Neuronal stem cell (in vitro differentiated cells): ENCODE measurements at regions not wholly inside any gene's neighbourhood (a gene's known extent, or its start where the extent isn't known, plus 50 kb on each side); places are given as distances from the start of the nearest gene placed in this dataset.
A peak's percentile ranks its signal among the peaks of the same experiment; 100 is the strongest.

ENCODE experiments used
- DNase-seq: peaks from one replicate; pipeline ENCODE4 v3.0.0-alpha.2; 2013; ENCODE audit warnings: low spot score
- H2AFZ ChIP-seq: one replicate; pipeline ENCODE4 v1.6.1; 2013; ENCODE audit warnings: mild to moderate bottlenecking, low read length, inconsistent platforms
- H2AK5ac ChIP-seq: 2 replicates; pipeline ENCODE4 v1.6.1; 2013; ENCODE audit warnings: low read depth, mild to moderate bottlenecking, inconsistent platforms, low read length, moderate library complexity, mixed read lengths
- H2BK120ac ChIP-seq: 2 replicates; pipeline ENCODE4 v1.6.1; 2013; ENCODE audit warnings: low read depth, mild to moderate bottlenecking, inconsistent platforms, low read length, moderate library complexity, mixed read lengths
- H2BK12ac ChIP-seq: one replicate; pipeline ENCODE4 v1.6.1; 2013; ENCODE audit warnings: low read length, inconsistent platforms
- H2BK15ac ChIP-seq: 2 replicates; pipeline ENCODE4 v1.6.1; 2013; ENCODE audit warnings: mild to moderate bottlenecking, low read length, inconsistent platforms, mixed read lengths
- H2BK5ac ChIP-seq: one replicate; pipeline ENCODE4 v1.6.1; 2013; ENCODE audit warnings: inconsistent platforms, mild to moderate bottlenecking, low read length, moderate library complexity
- H3K14ac ChIP-seq: one replicate; pipeline ENCODE4 v1.6.1; 2013; ENCODE audit warnings: low read length, inconsistent platforms
- H3K18ac ChIP-seq: 2 replicates; pipeline ENCODE4 v1.6.1; 2013; ENCODE audit warnings: low read length, inconsistent platforms
- H3K23ac ChIP-seq: 2 replicates; pipeline ENCODE4 v1.6.1; 2013; ENCODE audit warnings: low read depth, mild to moderate bottlenecking, mixed read lengths, low read length, inconsistent platforms; ENCODE audit not compliant: poor library complexity
- H3K27ac ChIP-seq: replicated peaks from 3 replicates; pipeline ENCODE4 v1.5.1; 2013; ENCODE audit warnings: low read length, inconsistent platforms
- H3K27me3 ChIP-seq, 3 experiments: 2 replicates each; pipeline ENCODE4 v1.6.1; 2013; ENCODE audit warnings: low read length in 3 of 3, mild to moderate bottlenecking in 2 of 3, inconsistent platforms in 1 of 3, low read depth in 1 of 3, mixed read lengths in 1 of 3, moderate library complexity in 1 of 3; ENCODE audit not compliant: control insufficient read depth in 3 of 3, insufficient read depth in 3 of 3
- H3K36me3 ChIP-seq, 2 donors: replicated peaks in 1 of 2; 2 replicates each; pipeline ENCODE4 v1.6.1; 2013; ENCODE audit warnings: low read length in 2 of 2; ENCODE audit not compliant: control insufficient read depth in 2 of 2, insufficient read depth in 2 of 2
- H3K4ac ChIP-seq: 2 replicates; pipeline ENCODE4 v1.6.1; 2013; ENCODE audit warnings: inconsistent platforms, mild to moderate bottlenecking, low read length, moderate library complexity
- H3K4me1 ChIP-seq, 2 donors: 1 replicate in 1 of 2; 2 replicates in 1 of 2; pipeline ENCODE4 v1.6.1; 2013; ENCODE audit warnings: low read length in 2 of 2, low read depth in 1 of 2; ENCODE audit not compliant: control insufficient read depth in 2 of 2, insufficient read depth in 1 of 2
- H3K4me2 ChIP-seq: one replicate; pipeline ENCODE4 v1.6.1; 2013; ENCODE audit warnings: mild to moderate bottlenecking, low read length, inconsistent platforms; ENCODE audit not compliant: insufficient read depth, poor library complexity, severe bottlenecking
- H3K4me3 ChIP-seq, 2 donors: 2 replicates each; pipeline ENCODE4 v1.5.1; 2013; ENCODE audit warnings: low read length in 2 of 2, mild to moderate bottlenecking in 2 of 2, inconsistent platforms in 1 of 2, moderate library complexity in 1 of 2
- H3K79me1 ChIP-seq: one replicate; pipeline ENCODE4 v1.6.1; 2013; ENCODE audit warnings: low read depth, mild to moderate bottlenecking, inconsistent platforms, low read length, moderate library complexity
- H3K9ac ChIP-seq: one replicate; pipeline ENCODE4 v1.6.1; 2013; ENCODE audit warnings: mild to moderate bottlenecking, low read depth, low read length, inconsistent platforms; ENCODE audit not compliant: poor library complexity
- H3K9me3 ChIP-seq, 2 donors: replicated peaks in 1 of 2; 2 replicates each; pipeline versions ENCODE3 to v1.6.1; 2013; ENCODE audit warnings: low read length in 2 of 2, mild to moderate bottlenecking in 2 of 2, inconsistent platforms in 1 of 2, low read depth in 1 of 2, mixed read lengths in 1 of 2, moderate library complexity in 1 of 2; ENCODE audit not compliant: control insufficient read depth in 2 of 2, insufficient read depth in 1 of 2
- H4K8ac ChIP-seq: one replicate; pipeline ENCODE4 v1.6.1; 2013; ENCODE audit warnings: low read depth, mild to moderate bottlenecking, inconsistent platforms, low read length, moderate library complexity
- H4K91ac ChIP-seq: one replicate; pipeline ENCODE4 v1.6.1; 2013; ENCODE audit warnings: low read length, low read depth, mild to moderate bottlenecking, inconsistent platforms; ENCODE audit not compliant: poor library complexity
- WGBS, 2 donors: extraction: QIAGEN DNeasy Blood & Tissue Kit; methylation state at CpG; one replicate each; pipeline ENCODE4 v1.1.7; 2013; ENCODE audit warnings: missing lambda C conversion rate in 2 of 2, mixed read lengths in 1 of 2; ENCODE audit not compliant: insufficient read length in 2 of 2, insufficient replicate concordance in 1 of 2; ENCODE audit errors: extremely low coverage in 2 of 2; 5-methylcytosine and 5-hydroxymethylcytosine counted together

GRCh38 chr1:93769777-93770176 is 88.1 kb upstream of the BCAR3 start:
- H2AFZ ChIP-seq = peak overlapping the region; percentile 67
- H3K4me3 ChIP-seq = no peak overlapping the region
- H2BK5ac ChIP-seq = no peak overlapping the region
- no peak overlapping the region for H3K18ac ChIP-seq
- H3K4me1 ChIP-seq = peaks cover 19 to 24% of the 10 kb centered on the region in 2 donors
- H2AK5ac ChIP-seq = no peak overlapping the region
- no peaks in the 10 kb centered on the region for H3K79me1 ChIP-seq
- no peak overlapping the region for H3K4me2 ChIP-seq
- no peak overlapping the region for H2BK15ac ChIP-seq
- H3K27me3 ChIP-seq = no peaks in the 10 kb centered on the region
- no peak overlapping the region for H3K27ac ChIP-seq
- H3K36me3 ChIP-seq = no peaks in the 10 kb centered on the region
- H4K8ac ChIP-seq = no peak overlapping the region
- whole genome bisulfite sequencing, 2 donors = no CpG with 5 or more reads among the region's 2 CpGs
- H3K23ac ChIP-seq = no peak overlapping the region
- H4K91ac ChIP-seq = no peak overlapping the region
- no peaks in the 10 kb centered on the region for H3K9me3 ChIP-seq
- H2BK12ac ChIP-seq = no peak overlapping the region
- no peak overlapping the region for H3K4ac ChIP-seq
- H2BK120ac ChIP-seq = peak overlapping the region; percentile 50
- DNase-seq = no peak
- no peak overlapping the region for H3K9ac ChIP-seq
- H3K14ac ChIP-seq = no peak overlapping the region

GRCh38 chr1:93768380-93768863 is 86.8 kb upstream of the BCAR3 start:
- H3K4me3 ChIP-seq = no peak overlapping the region
- no CpG with 5 or more reads among the region's 6 CpGs for WGBS, 2 donors

GRCh38 chr1:93766451-93766850 is 84.8 kb upstream of the BCAR3 start:
- H2AFZ ChIP-seq = peak overlapping the region; percentile 15
- peak overlapping the region; percentile 13 for H3K23ac ChIP-seq
- no peak overlapping the region for H3K4ac ChIP-seq
- no peak overlapping the region for H3K14ac ChIP-seq
- DNase-seq = no peak
- peak overlapping the region; percentile 74 for H3K18ac ChIP-seq
- H3K79me1 ChIP-seq = no peaks in the 10 kb centered on the region
- no peak overlapping the region for H3K4me2 ChIP-seq
- H2BK12ac ChIP-seq = no peak overlapping the region
- no peak overlapping the region for H4K91ac ChIP-seq
- no peak overlapping the region for H2BK5ac ChIP-seq
- H2BK15ac ChIP-seq = peak overlapping the region; percentile 51
- H3K9ac ChIP-seq = no peak overlapping the region
- no peaks in the 10 kb centered on the region for H3K27me3 ChIP-seq
- H3K4me3 ChIP-seq = no peak overlapping the region
- no CpG with 5 or more reads among the region's 7 CpGs for WGBS, 2 donors
- H2AK5ac ChIP-seq = no peak overlapping the region
- H3K36me3 ChIP-seq = no peaks in the 10 kb centered on the region
- H3K9me3 ChIP-seq = no peaks in the 10 kb centered on the region
- H2BK120ac ChIP-seq = no peak overlapping the region
- H3K4me1 ChIP-seq = peaks cover 19 to 24% of the 10 kb centered on the region in 2 donors
- no peak overlapping the region for H3K27ac ChIP-seq
- H4K8ac ChIP-seq = no peak overlapping the region

More at GRCh38 chr1:93768380-93768863, 86.8 kb upstream of the BCAR3 start:
- Histone ChIP-seq H3K36me3 (no peaks in the 10 kb centered on the region), H2AFZ (peak overlapping the region; percentile 67), H4K91ac (no peak overlapping the region), H3K23ac (no peak overlapping the region), H3K18ac (no peak overlapping the region), H3K4me2 (no peak overlapping the region), H3K27ac (no peak overlapping the region), H3K14ac (no peak overlapping the region), H3K9me3 (no peaks in the 10 kb centered on the region), H4K8ac (no peak overlapping the region), H2AK5ac (peak overlapping the region; percentile 39), H3K27me3 (no peaks in the 10 kb centered on the region), H3K79me1 (no peaks in the 10 kb centered on the region), H2BK15ac (no peak overlapping the region), H2BK120ac (no peak overlapping the region), H3K4ac (no peak overlapping the region), H3K9ac (no peak overlapping the region), H3K4me1 (peaks cover 19 to 24% of the 10 kb centered on the region in 2 donors), H2BK12ac (no peak overlapping the region), H2BK5ac (no peak overlapping the region)
- DNase-seq = no peak

GRCh38 chr1:93765099-93765498 is 83.5 kb upstream of the BCAR3 start:
- Histone ChIP-seq H2AK5ac (no peak overlapping the region), H3K4me1 (peaks cover 19 to 24% of the 10 kb centered on the region in 2 donors), H3K14ac (no peak overlapping the region), H3K4me3 (no peak overlapping the region), H2BK5ac (peak overlapping the region; percentile 18), H3K79me1 (no peaks in the 10 kb centered on the region), H3K4me2 (no peak overlapping the region), H3K23ac (no peak overlapping the region), H2BK12ac (no peak overlapping the region), H4K8ac (no peak overlapping the region), H2BK120ac (no peak overlapping the region), H3K4ac (no peak overlapping the region), H3K18ac (no peak overlapping the region), H3K27ac (no peak overlapping the region), H3K27me3 (no peaks in the 10 kb centered on the region), H3K9me3 (no peaks in the 10 kb centered on the region), H3K36me3 (no peaks in the 10 kb centered on the region), H3K9ac (no peak overlapping the region), H2BK15ac (no peak overlapping the region), H2AFZ (no peak overlapping the region), H4K91ac (no peak overlapping the region)
- DNase-seq = no peak
